Ureter (tissue), 1 donor: ENCODE measurements at regions not wholly inside any gene's neighbourhood (a gene's known extent, or its start where the extent isn't known, plus 50 kb on each side); places are given as distances from the start of the nearest gene placed in this dataset.
A peak's percentile ranks its signal among the peaks of the same experiment; 100 is the strongest.
"Not testable (repeated sequence)": the region's sequence is repeated elsewhere in the genome, so short reads cannot be mapped to it uniquely, and the experiment has no call there.

Experiments
- DNase-seq: peaks from one replicate; pipeline ENCODE4 v3.0.0-alpha.2; 2020; ENCODE audit warnings: low spot score
- donor health status: DM: yes; HTN: yes; CAD: no.

DNA sequence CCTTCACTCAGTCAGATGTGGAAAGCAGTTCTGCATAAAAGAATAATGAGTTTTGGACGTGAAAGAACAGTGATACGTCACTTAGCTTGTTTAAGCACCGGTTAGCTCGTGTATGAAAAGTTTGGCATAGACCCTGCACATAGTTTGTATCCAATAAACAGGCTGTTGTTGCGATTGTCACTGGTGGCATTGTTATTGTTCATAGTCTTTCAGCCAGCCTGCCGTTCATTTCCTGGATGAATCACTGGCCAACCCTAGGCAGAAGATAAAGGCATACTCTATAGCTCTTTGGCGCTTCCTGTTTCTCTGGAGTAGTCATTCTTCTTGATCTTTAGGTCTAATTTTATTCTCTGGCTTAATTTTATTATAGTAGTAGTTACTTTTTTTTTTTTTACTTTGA lies 57.8 kb upstream of the ANKRD30A start:
- no peak for DNase-seq

DNA sequence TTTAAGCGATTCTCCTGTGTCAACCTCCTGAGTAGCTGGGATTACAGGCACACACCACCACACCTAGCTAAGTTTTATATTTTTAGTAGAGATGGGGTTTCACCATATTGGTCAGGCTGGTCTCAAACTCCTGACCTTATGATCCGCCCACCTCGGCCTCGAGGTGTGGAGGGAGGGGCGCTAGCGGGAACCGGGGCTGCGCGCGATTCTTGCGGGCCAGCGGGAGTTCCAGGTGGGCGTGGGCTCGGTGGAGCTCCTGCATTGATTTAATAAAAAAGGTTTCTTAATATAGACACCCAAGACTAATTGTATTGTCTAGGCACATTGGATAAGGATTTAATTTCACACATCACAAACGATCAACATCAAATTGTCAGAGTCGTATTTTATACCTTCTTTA lies 63.1 kb upstream of the ANKRD30A start:
- not testable (repeated sequence) for DNase-seq

DNA sequence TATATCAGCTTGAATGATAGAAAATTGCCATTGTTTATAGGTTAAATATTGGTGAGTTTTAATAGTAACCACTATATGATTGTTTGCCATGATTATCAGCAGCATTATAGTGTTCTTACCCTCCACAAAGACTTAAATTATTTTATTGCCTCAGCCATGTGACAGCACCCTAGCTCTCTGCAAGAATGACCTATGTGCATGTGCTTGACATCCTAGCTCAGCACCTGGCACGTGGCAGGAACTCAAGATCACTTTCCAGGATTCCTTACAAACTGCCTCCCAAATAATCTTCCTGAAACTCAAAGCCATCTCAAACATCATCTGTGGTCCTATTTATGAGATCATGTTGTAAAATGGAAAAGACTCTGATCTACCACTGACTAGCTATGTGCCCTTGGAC lies 68.1 kb upstream of the ANKRD30A start:
- DNase-seq, result no peak

DNA sequence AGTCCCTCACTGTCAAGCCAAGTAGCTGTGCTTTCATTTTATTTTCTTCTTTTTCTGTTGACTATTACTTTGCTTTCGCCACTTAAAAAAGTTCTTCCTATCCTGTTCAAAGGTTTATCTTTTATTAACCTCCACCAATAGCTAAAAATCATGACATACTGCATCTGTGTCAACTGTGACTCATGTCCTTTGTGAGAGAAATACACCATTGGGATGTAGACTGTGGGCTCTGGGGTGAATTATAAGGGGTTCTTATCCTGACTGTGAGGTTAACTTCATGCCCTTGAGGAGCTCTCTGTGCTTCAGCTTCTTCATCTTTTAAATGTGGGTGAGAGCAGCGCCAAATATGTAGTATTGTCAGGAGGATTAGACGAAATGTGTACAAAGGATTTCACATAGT lies 71.9 kb upstream of the ANKRD30A start:
- DNase-seq, result no peak

DNA sequence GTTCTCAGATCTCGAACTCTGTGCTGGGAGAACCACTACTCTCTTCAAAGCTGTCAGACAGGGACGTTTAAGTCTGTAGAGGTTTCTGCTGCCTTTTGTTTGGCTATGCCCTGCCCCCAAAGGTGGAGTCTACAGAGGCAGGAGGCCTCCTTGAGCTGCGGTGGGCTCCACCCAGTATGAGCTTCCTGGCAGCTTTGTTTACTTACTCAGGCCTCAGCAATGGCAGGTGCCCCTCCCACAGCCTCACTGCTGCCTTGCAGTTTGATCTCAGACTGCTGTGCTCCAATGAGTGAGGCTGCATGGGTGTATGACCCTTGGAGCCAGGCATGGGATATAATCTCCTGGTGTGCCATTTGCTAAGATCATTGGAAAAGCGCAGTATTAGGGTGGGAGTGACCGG lies 75.4 kb upstream of the ANKRD30A start:
- not testable (repeated sequence) for DNase-seq

DNA sequence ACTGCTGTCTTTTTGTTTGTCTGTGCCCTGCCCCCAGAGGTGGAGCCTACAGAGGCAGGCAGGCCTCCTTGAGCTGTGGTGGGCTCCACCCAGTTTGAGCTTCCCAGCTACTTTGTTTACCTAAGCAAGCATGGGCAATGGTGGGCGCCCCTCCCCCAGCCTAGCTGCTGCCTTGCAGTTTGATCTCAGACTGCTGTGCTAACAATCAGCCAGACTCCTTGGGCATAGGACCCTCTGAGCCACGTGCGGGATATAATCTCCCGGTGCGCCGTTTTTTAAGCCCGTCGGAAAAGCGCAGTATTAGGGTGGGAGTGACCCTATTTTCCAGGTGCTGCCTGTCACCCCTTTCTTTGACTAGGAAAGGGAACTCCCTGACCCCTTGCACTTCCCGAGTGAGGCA lies 81.1 kb upstream of the ANKRD30A start:
- not testable (repeated sequence) for DNase-seq

DNA sequence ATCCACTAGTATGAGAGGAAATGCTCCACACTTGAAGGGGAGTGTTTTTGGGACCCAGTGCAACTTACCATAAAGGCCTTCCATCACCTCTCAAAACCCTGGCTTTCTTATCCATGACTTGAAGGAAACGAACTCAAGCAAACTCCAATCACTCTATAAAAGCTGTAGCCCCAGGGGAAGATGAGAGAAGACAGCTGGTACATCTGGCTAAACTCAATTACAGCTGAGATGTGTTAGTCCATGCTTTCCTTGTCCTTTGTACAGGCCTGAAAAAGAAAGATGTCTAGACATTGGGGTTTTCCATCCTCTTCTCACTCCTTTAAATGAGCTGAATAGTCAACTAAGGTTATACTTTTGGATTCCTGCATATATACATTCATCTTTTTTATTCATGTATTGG lies 89.5 kb upstream of the ANKRD30A start:
- DNase-seq, result no peak

DNA sequence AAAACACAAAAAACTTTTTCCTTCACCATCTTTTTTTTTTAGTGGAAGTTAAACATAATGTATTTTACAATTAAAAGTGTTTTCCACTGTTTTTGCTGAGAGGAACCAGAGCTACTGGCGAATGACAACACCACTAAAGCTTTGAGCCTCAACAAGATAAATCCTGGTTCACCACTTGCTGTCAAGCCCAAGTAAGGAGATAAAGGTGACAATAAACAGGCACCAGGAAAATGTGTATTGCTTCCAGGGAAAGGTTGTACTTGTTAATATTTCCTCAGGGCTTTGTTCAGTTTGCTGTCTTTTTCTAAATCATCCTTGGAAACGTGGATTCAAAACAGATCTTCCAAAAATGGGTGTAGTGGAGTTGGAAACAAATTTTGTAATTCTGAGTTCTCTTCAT lies 109.9 kb upstream of the ANKRD30A start:
- no peak for DNase-seq

DNA sequence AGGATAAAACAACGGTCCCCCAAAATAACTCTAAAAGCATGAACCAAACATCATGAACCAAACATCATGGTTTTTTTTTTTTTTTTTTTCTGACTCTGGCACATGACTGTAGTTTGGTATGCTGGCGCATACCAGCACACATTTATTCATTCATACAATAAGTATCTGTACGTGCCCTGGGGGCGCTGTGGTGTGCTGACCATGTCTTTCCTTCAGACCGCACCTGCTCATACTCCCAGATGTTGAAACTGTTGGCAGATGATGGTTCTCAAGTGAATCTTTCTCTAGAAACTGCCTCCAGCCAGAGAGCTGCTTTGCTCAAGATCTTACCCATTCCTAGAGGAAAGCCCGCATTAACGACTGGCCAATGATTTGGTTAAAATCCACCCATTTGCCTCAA lies 114.7 kb upstream of the ANKRD30A start:
- no peak for DNase-seq

DNA sequence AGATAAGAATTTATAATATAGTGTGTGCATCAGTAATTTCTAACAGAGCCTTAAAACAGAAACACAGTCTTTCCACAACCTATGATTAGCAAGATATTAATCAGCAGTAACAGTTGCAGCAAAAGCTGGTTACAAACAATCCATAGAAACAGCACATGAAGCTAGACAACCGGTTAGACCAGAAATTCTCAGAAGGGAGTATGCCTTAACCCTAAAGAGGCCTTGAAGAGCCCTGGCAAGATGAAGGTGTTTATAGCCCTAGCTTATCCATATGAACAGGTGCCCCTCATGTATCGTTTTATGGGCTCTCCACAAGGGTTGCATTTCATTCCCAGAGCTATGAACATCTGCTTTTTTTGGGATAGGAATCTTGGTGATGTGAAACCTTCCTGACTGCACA lies 117.1 kb upstream of the ANKRD30A start:
- DNase-seq, result not testable (repeated sequence)

DNA sequence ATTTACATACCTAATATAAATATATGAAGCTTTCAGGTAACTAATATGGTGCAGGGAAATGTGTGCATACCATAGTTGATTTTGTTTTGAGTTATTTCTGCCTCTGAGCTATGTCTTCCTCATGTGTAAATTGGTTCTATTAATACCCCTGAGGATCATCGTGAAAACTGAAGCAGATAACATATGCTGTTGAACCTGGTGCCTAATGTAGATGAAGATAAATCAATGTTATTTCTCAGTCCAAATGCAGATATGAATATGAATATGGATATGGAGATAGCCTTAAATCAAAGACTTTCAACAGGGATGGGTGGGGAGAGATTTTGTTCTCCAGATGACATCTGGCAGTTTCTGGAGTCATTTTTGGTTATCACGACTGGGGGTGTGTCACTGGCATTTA lies 122.3 kb upstream of the ANKRD30A start:
- no peak for DNase-seq

DNA sequence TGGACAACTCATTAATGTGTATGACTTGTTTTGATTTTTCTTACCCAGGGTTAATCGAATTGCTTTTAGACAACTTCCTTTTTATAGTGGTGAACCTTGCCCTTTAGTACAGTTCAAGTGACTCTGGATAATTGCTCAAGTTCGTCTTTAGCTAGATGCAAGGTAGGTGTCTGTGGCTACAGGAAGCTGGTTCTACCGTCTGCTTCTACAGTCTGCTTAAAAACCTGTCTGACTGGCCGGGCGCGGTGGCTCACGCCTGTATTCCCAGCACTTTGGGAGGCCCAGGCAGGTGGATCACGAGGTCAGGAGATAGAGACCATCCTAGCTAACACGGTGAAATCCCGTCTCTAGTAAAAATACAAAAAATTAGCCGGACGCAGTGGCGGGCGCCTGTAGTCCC lies 129.6 kb upstream of the ANKRD30A start:
- not testable (repeated sequence) for DNase-seq

DNA sequence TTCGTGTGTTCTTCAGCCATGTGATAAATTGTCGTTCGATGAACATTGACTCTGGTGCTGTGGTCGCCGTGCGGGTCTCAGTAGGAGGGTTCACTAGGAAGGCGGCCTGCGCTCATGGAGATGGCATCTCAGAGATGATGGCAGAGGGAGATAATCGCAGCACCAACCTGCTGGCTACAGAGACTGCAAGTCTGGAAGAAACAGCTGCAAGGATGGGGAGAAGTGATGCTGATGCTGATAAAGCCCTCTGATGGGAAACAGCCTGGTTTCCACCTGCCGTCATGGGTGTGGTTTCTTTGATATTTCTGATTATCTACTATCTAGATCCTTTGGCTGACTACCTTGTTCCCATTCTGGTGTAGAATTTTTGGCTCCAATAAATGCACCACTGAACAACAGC lies 130.5 kb upstream of the ANKRD30A start:
- no peak for DNase-seq

DNA sequence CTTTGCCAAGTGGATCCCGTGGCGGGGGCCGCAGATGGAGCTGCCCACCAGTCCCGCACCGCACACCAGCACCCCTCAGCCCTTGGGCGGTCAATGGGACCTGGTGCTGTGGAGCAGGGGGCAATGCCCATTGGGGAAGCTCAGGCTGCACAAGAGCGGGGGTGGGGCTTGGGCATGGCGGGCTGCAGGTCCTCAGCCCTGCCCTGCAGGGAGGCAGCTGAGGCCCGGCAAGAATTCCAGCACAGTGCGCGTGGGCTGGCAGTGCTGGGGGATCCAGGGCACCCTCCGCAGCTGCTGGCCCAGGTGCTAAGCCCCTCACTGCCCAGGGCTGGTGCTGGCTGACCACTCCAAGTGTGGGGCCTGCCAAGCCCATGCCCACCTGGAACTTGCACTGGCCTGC lies 136.2 kb upstream of the ANKRD30A start:
- no peak for DNase-seq

DNA sequence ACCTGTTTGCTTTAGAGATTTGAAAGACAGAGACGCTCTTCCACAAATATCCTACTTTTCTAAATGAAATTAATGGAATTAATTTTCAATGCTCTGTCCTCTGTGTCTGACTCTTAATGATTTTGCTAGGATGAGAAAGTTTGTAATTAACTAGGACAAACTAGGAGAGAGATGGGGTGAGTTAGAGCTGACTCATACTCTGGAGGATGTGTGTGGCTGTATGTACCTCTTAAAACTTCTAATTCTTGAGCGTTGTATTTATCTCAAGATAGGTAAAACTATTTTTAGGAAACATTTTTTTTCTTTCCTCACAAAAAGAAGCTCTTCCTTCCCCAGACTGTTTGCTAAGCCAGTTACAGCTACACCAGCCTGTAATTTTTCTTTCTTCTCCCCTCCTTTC lies 178.8 kb upstream of the ANKRD30A start:
- no peak for DNase-seq

DNA sequence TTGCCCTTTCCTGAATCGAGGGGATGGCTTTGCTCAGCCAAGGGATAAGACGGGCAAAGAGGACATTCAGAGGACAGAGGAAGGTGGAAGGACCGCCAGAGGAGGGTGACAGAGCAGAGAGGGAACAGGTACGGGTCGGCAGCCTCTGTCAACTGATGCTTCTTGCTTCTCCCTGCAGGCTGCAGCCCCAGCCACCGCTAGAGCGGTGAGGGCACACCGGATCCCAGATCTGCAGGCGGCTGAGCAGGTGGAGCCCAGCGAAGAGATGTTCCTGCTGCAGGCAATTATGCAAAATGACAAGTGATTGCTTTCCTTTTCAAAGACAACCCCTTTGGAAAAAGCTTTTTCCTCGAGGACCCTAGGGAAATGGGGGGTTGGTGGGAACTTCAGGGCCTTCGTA lies 181.9 kb upstream of the ANKRD30A start:
- DNase-seq, result no peak

DNA sequence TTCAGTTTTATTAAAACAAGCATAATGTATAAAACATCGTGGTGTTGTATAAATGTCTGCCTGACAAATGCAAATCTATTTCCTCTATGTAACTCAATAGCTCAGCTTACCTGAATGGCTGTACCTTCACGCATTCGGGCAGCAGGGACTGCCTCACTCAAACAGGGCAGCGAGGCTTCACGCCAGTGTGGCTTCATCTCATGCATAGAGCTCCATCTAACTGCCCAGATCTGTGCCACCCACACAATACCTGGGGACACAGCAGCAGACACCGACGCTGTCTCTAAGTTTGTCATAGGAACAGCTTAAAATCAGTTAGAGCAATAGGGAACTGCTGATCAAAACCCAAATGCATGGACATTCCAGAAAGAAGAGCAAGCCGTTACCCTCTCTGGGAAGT lies 182.8 kb upstream of the ANKRD30A start:
- no peak for DNase-seq

DNA sequence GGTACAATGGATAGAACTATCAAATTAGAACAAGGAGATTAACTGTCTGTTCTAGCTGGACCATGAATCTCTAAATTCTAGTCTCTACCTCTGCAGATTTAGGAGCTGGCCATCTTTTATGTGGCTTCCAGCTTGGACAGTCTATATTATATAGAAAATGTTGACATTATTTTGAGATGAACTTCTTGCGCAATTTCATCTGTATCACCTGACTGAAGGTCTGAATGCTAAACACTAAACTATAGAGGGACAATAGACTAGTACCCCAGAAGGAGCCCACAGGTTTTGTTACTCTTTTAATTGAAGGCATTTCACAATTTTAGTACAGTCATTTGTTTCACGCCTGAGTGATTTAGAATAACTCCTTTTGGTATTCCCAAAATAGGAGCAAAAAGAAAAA lies 222.4 kb upstream of the ANKRD30A start:
- no peak for DNase-seq

DNA sequence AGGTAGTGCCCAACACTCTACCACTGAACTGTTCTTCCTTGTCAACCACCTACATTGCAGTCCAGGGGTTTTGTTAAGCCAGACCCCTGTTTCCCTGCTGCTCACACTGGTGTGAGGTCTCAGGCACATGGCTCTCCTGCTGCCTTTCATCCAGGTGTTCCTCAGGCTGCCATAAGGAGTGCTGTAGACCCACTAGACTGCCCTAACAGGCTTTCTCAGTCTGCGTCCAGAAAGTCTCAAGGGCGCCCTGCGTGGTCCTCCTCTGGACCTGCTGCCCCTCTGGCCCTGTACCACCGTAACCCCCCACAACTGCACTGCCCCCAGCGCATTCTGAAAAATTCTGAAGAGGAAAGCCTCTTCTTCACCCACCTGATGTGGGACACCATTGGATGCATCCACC lies 225.7 kb upstream of the ANKRD30A start:
- no peak for DNase-seq

DNA sequence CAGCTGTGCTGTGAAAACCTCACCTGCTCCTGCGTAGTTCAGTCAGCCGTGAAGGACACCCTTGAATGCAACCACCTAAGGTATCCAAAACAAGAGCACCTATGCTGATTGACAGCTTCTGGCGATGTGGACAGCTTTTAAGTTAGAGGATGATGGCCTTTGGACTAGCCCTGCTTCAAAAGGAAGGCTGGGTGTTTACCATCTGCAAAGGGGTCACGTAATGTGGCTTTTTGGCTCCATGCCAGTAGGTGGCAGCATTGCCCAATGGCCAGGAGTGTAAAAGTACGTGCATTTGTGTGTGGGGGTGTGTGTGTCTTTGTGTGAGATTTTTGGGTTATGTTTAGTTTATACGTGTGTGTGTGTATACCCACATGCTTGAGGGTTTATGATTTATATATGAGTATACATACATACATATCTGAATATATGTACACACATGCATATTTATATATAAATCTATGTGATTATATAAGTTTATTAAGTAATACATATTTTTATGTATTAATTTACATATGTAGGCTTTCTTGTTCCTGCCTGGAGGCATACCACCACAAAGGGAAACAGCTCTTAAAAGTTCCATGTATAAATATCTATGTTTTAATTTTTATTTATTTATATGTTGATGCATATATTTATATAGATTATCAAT lies 236.3 kb upstream of the ANKRD30A start:
- DNase-seq, result peak; percentile 58

DNA sequence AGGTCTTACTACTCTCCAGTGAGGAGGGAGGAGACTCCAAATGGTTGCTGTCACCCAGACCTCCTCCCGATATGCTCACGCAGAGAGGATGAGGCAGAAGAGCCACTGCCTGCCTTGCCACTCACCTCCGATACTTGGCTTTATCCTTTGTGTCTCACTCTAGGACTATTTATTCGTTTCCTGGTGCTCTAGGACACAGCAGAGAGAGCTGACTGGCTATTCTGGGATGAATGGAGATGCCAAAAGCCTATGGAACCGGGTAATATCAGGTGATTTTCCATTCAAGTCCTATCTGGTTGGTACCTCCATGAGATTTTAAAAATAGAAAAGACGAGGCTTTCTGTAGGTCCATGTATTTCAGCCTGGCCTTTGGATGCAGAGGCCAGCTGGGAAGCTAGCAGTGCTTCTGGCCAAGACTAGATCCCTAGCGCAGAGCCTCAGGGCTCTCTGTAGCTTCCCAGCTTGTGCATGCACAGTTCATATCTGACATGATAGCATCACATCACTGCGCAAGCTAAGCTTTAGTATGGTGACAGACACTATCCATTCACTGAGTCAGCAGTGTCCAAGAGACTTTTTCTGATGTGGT lies 239.0 kb upstream of the ANKRD30A start:
- no peak for DNase-seq

DNA sequence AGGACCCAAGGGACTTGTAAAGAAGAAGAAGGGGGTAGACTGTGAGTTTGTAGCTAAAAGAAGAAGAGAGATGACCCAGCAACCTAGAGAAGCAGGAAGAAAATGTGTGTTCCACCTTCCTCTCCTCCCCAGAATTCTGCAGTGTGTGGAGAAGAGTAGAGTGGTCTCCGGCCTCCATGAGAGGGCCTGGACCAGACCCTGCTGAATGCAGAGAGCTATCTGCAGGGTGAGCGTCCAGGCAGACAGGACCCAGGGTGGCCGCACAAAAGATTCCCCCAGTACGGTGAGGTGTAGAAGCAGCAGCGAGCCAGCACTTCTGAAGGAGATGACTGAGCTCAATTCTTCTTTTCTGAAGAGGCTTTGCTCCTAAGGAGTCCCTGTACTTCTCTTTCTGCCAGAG lies 239.7 kb upstream of the ANKRD30A start:
- no peak for DNase-seq

DNA sequence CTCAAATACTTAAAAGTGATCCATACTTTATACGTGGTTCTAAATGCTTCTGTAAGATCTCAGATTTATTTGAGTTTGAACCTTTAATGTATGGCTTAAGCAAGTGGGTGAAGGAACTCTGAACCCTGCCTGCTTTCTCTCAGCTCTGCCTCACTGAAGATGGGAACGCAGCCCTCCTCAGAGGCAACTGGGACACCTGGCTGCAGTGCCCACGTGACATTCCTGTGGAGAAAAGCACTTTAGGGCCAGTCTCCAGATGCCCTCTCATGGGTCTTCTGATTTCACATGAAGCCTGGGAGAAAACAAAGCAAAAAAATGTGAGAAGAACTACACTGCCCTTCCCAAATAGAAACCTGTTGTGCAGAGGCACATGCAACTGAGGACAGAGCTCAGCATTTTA lies 242.6 kb upstream of the ANKRD30A start:
- DNase-seq, result no peak

DNA sequence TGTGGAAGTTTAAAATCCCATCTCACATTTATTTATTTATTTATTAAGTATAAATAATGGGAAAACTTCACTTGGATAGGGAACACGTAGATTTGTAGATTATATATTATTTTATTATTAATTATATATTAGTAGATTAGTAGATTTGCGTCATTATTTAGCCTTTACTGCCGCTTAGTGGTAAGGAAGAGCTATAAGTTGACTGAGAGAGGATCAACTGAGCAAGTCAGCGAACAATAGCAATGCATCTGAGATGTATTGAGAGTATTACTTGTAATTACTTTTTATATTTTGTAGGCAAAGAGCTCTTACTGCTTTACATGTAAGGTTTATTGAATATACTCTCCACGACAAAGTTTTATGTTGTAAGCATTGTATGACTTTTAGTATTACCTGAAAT lies 244.5 kb upstream of the ANKRD30A start:
- no peak for DNase-seq
